Retinal pigment epithelial cell (primary cell): ENCODE measurements at regions not wholly inside any gene's neighbourhood (a gene's known extent, or its start where the extent isn't known, plus 50 kb on each side); places are given as distances from the start of the nearest gene placed in this dataset.

Experiments used
- DNase-seq: peaks from one replicate; pipeline ENCODE4 v3.0.0-alpha.2; 2010; ENCODE audit warnings: low read depth
- H3K4me3 ChIP-seq: 2 replicates; pipeline ENCODE4 v1.5.1; 2011; ENCODE audit warnings: mild to moderate bottlenecking, low read length, control low read depth, moderate library complexity
- CTCF ChIP-seq: conservative IDR thresholded peaks from 2 replicates; pipeline ENCODE4 v1.5.1; 2011; ENCODE audit warnings: low read depth, low read length, control low read depth, inconsistent platforms

- no peak overlapping the region for H3K4me3 ChIP-seq
- no peak for DNase-seq
Observed at GRCh38 chr2:47309952-47310800, 58.9 kb upstream of the EPCAM start.

GRCh38 chr2:47309472-47309951 lies 59.6 kb upstream of the EPCAM start:
- TF ChIP-seq CTCF = no peak
- H3K4me3 ChIP-seq = no peak overlapping the region
- no peak for DNase-seq

More at GRCh38 chr2:47309952-47310800, 58.9 kb upstream of the EPCAM start:
- TF ChIP-seq CTCF = no peak

GRCh38 chr2:47307066-47307465 lies 62.0 kb upstream of the EPCAM start:
- no peak for TF ChIP-seq CTCF
- H3K4me3 ChIP-seq = no peak overlapping the region
- peak; percentile 57 for DNase-seq

- DNase-seq = no peak
Observed at GRCh38 chr2:47304654-47305053, 64.5 kb upstream of the EPCAM start.

GRCh38 chr2:47303341-47304148 lies 65.6 kb upstream of the EPCAM start:
- TF ChIP-seq CTCF = no peak
- no peak overlapping the region for H3K4me3 ChIP-seq
- DNase-seq = no peak

More at GRCh38 chr2:47304654-47305053, 64.5 kb upstream of the EPCAM start:
- H3K4me3 ChIP-seq = no peak overlapping the region
- TF ChIP-seq CTCF = no peak

GRCh38 chr2:47302308-47302707 lies 66.8 kb upstream of the EPCAM start:
- H3K4me3 ChIP-seq = no peak overlapping the region

More at GRCh38 chr2:47302308-47302707, 66.8 kb upstream of the EPCAM start:
- no peak for DNase-seq
- TF ChIP-seq CTCF = no peak
